Heart right ventricle (tissue), 16 donors: ENCODE measurements at regions not wholly inside any gene's neighbourhood (a gene's known extent, or its start where the extent isn't known, plus 50 kb on each side); places are given as distances from the start of the nearest gene placed in this dataset.

Experiments
- ATAC-seq, 8 donors: fragments of 200-7000 bp; cut with Tn5 transposase; one replicate each; pipeline ENCODE4 v1.9.1; 2020; ENCODE audit warnings: mild to moderate bottlenecking in 8 of 8, moderate library complexity in 8 of 8, moderate number of reproducible peaks in 1 of 8
- DNase-seq, 2 donors: peaks; one replicate each; pipeline ENCODE4 v3.0.0-alpha.2; 2020
- H3K27ac ChIP-seq, 10 donors: fragments of 200-600 bp; sonication (generic) in 2 of 10; one replicate each; pipeline versions ENCODE4 v1.5.0 to v1.8.0; 2020 to 2022; ENCODE audit warnings: mild to moderate bottlenecking in 3 of 10
- H3K27me3 ChIP-seq, 7 donors: fragments of 200-600 bp; one replicate each; pipeline ENCODE4 v1.8.0; 2021 to 2022; ENCODE audit warnings: mild to moderate bottlenecking in 2 of 7
- H3K36me3 ChIP-seq, 9 donors: fragments of 200-600 bp; sonication (generic) in 1 of 9; one replicate each; pipeline versions ENCODE4 v1.5.0 to v1.8.0; 2020 to 2022; ENCODE audit warnings: mild to moderate bottlenecking in 2 of 9
- H3K4me1 ChIP-seq, 9 donors: fragments of 200-600 bp; sonication (generic) in 1 of 9; one replicate each; pipeline versions ENCODE4 v1.5.0 to v1.8.0; 2020 to 2022; ENCODE audit warnings: mild to moderate bottlenecking in 4 of 9
- H3K4me3 ChIP-seq, 10 donors: fragments of 200-600 bp; sonication (generic) in 2 of 10; one replicate each; pipeline versions ENCODE4 v1.5.0 to v1.8.0; 2020 to 2022; ENCODE audit warnings: mild to moderate bottlenecking in 7 of 10, moderate library complexity in 2 of 10
- H3K9me3 ChIP-seq, 11 donors: fragments of 200-600 bp in 10 of 11; sonication (generic) in 2 of 11; one replicate each; pipeline versions ENCODE4 v1.5.0 to v1.8.0; 2013 to 2022; ENCODE audit warnings: mild to moderate bottlenecking in 2 of 11, control low read depth in 1 of 11, moderate library complexity in 1 of 11
- WGBS, 2 donors: extraction: QIAGEN DNeasy Blood & Tissue Kit; methylation state at CpG; one replicate each; pipeline ENCODE4 v1.1.7; 2013; ENCODE audit warnings: inconsistent platforms in 1 of 2; 5-methylcytosine and 5-hydroxymethylcytosine counted together
- intact Hi-C, 10 donors: fragments of 100-400 bp; cut with DNase I; formaldehyde crosslinking; loops; one replicate each; pipeline versions ENCODE4 v1.11.1 to v1.14.2; 2022
- TF ChIP-seq, protein P1 (sequence below), 9 donors: fragments of 200-600 bp; sonication (generic) in 2 of 9; IDR thresholded peaks; one replicate each; pipeline versions ENCODE4 v1.5.0 to v1.8.0; 2021 to 2022; ENCODE audit warnings: antibody characterized with exemption in 9 of 9, mild to moderate bottlenecking in 5 of 9, moderate library complexity in 1 of 9
- donor health status: Arrhythmogenic right ventricular cardiomyopathy.
- donor health status: ischemic (EF 13 %, LVEDD 7.1; RV severe dilation, severe dysfunction).
- donor health status: healthy with polysubstance abuse.
- donor health status: DM: no; HTN: yes; CAD: no.
- donor health status: DM: no; HTN: no; CAD: no.
- donor health status: ischemic (EF 25% LVEDD 6.9; RV normal size, moderate dysfunction).
- donor health status: ischemic (EF 25% LVEDD 5.7; RV mildly dilated, moderate dysfunction).
- donor health status: healthy.
- donor health status: DM: yes; HTN: yes; CAD: no.
- donor health status: Ischemic cardiomyopathy.
- donor health status: ischemic (EF 35%, LVEDD 5.7; RV mildly dilated, moderate dysfunction).
- donor health status: nonischemic (EF 11% LVEDD 7.7; RV severe dilation, severe dysfunction).
- donor health status: DM: yes; HTN: yes; CAD: no.
- donor health status: PGD.
- donor health status: ischemic (EF 29% LVEDD 5.4; RV normal size, mild dysfunction).
- donor health status: nonischemic (EF 23%, LVEDD 6.1; RV moderate dilation, normal function).

DNA sequence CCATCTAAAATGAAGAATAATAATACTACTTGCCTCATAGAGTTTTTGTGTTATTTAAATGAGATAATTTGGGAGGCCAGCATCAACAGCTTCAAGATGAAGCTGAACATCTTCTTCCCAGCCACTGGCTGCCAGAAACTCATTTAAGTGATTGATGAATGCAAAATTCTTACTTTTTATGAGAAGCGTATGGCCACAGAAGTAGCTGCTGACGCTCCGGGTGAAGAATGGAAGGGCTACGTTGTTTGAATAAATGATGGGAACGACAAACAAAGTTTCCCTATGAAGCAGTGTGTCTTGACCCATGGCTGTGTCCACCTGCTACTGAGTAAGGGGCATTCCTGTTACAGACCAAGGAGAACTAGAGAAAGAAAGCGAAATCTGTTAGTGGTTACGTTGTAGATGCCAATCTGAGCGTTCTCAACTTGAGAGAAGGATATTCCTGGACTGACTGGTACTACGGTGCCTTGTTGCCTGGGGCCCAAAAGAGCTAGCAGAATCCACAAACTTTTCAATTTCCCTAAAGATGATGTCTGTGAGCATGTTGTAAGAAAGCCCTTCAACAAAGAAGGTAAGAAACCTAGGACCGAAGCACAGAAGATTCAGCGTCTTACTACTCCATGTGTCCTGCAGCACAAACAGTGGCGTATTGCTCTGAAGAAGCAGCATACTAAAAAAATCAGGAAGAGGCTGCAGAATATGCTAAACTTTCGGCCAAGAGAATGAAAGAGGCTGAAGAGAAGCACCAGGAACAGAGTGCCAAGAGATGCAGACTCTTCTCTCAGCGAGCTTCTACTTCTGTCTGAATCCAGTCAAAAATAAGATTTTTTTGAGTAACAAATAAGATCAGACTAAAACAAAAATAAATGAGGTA, 100.0 kb upstream of the LRIG3 start:
- intact Hi-C loops: no loop called here
- Histone ChIP-seq H3K4me3 (no peak overlapping the region), H3K27me3 (no peaks in the 10 kb centered on the region), H3K4me1 (no peaks in the 10 kb centered on the region), H3K9me3 (no peaks in the 10 kb centered on the region), H3K27ac (no peak overlapping the region), H3K36me3 (no peaks in the 10 kb centered on the region)
- ATAC-seq (no peak), DNase-seq (no peak)
- 92 to 95% methylated on average over 14 of the region's 14 CpGs for WGBS, 2 donors
- TF ChIP-seq, protein P1, sequence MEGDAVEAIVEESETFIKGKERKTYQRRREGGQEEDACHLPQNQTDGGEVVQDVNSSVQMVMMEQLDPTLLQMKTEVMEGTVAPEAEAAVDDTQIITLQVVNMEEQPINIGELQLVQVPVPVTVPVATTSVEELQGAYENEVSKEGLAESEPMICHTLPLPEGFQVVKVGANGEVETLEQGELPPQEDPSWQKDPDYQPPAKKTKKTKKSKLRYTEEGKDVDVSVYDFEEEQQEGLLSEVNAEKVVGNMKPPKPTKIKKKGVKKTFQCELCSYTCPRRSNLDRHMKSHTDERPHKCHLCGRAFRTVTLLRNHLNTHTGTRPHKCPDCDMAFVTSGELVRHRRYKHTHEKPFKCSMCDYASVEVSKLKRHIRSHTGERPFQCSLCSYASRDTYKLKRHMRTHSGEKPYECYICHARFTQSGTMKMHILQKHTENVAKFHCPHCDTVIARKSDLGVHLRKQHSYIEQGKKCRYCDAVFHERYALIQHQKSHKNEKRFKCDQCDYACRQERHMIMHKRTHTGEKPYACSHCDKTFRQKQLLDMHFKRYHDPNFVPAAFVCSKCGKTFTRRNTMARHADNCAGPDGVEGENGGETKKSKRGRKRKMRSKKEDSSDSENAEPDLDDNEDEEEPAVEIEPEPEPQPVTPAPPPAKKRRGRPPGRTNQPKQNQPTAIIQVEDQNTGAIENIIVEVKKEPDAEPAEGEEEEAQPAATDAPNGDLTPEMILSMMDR (IDR thresholded peaks at IDR 0.05): no peak

DNA sequence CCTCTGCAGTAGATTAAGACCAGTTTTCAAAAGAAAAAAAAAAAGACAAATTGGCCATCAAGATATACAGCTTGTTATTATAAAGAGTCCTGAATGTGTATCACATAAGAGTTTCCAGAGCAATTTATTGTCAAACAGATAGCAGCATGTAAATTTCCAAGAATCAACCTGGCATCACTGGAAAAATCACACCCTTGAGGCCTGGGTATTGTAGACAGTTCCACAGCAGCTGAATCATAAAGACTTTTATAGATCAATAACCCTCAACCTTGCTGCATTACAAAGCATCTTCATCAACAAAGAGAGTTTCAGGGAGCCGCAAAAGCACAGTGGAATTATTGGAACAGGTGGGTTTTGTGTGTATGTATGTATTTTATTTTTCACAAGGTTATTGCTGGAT, 94.6 kb upstream of the LRIG3 start:
- Histone ChIP-seq H3K4me1 (no peaks in the 10 kb centered on the region), H3K27me3 (no peaks in the 10 kb centered on the region), H3K27ac (no peak overlapping the region), H3K9me3 (no peaks in the 10 kb centered on the region), H3K36me3 (no peaks in the 10 kb centered on the region), H3K4me3 (no peak overlapping the region)
- ATAC-seq (no peak), DNase-seq (no peak)
- WGBS, 2 donors: 95 to 97% methylated on average over 1 of the region's 1 CpG
- TF ChIP-seq, protein P1 (IDR thresholded peaks at IDR 0.05): no peak
- intact Hi-C loops: no loop called here

DNA sequence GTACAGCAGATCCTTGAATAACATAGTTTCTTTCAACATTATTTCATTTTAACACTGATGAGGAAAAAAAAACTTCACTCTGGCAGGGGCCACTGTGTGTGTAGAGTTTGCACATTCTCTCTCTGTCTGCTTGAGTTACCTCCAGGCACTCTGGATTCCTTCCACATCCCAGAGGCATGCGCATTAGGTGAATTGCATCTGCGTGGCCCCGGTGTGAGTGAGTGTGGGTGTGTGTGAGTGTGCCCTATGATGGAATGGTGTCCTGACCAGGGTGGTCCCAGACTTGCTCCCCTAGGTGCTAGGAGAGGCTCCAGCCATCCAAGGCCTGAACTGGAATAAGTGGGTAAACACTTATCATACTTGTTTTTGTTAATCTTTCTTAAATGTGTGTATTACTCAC, 90.6 kb upstream of the LRIG3 start:
- no peaks in the 10 kb centered on the region for H3K4me1 ChIP-seq
- DNase-seq: no peak
- no peak for ATAC-seq
- no peak overlapping the region for H3K4me3 ChIP-seq
- TF ChIP-seq, protein P1 (IDR thresholded peaks at IDR 0.05): no peak
- intact Hi-C loops: no loop called here
- H3K27me3 ChIP-seq: no peaks in the 10 kb centered on the region
- WGBS, 2 donors: 89 to 92% methylated on average over 3 of the region's 3 CpGs
- no peak overlapping the region for H3K27ac ChIP-seq
- no peaks in the 10 kb centered on the region for H3K9me3 ChIP-seq
- no peaks in the 10 kb centered on the region for H3K36me3 ChIP-seq

DNA sequence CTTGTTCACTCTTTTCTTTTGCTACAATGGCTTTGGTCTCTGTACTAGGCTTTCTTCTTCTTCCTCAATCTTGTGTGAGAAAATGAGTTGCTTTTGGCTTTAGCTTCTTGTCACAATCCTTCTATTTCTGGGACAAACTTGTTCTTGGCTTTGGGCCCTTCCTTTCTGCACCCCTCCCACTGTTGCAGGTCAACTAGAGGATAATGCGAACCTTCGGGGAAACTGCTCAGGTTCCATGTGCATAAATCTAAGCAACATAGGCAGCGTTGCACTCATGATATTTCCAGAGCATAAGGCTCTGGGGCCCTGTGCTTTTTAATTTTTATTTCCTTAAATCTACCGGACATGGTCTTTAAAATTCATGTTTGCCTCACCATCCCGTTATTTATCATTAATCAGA, 89.8 kb upstream of the LRIG3 start:
- WGBS, 2 donors: 88% methylated on average over 5 of the region's 5 CpGs
- ATAC-seq (no peak), DNase-seq (no peak)
- Histone ChIP-seq H3K4me3 (no peak overlapping the region), H3K27me3 (no peaks in the 10 kb centered on the region), H3K36me3 (no peaks in the 10 kb centered on the region), H3K27ac (no peak overlapping the region), H3K9me3 (no peaks in the 10 kb centered on the region), H3K4me1 (peaks cover 0 to 3% (median 0%) of the 10 kb centered on the region in 9 donors)
- TF ChIP-seq, protein P1 (IDR thresholded peaks at IDR 0.05): no peak
- intact Hi-C loops: no loop called here
